GM12878 (cell line): ENCODE measurements at regions not wholly inside any gene's neighbourhood (a gene's known extent, or its start where the extent isn't known, plus 50 kb on each side); places are given as distances from the start of the nearest gene placed in this dataset.

Source experiments
- EGR1 ChIP-seq, 2 experiments: IDR thresholded peaks; 1 replicate in 1 of 2; 2 replicates in 1 of 2; pipeline ENCODE4 v1.6.1; 2011 to 2012; ENCODE audit warnings: low read depth in 2 of 2, low read length in 2 of 2, borderline replicate concordance in 1 of 2, mild to moderate bottlenecking in 1 of 2, moderate library complexity in 1 of 2
- EZH2 ChIP-seq: IDR thresholded peaks from 2 replicates; pipeline ENCODE4 v1.6.1; 2012; ENCODE audit warnings: low read depth, mild to moderate bottlenecking, control low read depth, inconsistent platforms, low read length, borderline replicate concordance; ENCODE audit not compliant: control insufficient read depth
- POLR2AphosphoS5 ChIP-seq: IDR thresholded peaks from 2 replicates; pipeline ENCODE4 v1.6.1; 2011; ENCODE audit warnings: mild to moderate bottlenecking, low read length, inconsistent platforms
- SMAD1 ChIP-seq: fragments of 450-650 bp; IDR thresholded peaks from 2 replicates; pipeline ENCODE4 v1.6.1; 2018; ENCODE audit warnings: mild to moderate bottlenecking, low read depth; ENCODE audit not compliant: partially characterized antibody
- TF ChIP-seq, protein P1 (sequence below): fragments of 450-650 bp; IDR thresholded peaks from 2 replicates; pipeline ENCODE4 v1.6.1; 2016; ENCODE audit warnings: mild to moderate bottlenecking

GRCh38 chr9:107138261-107138992 lies 144.7 kb upstream of the RAD23B start:
- no peak for TF ChIP-seq POLR2AphosphoS5
- TF ChIP-seq EGR1 (IDR thresholded peaks at IDR 0.05; ENCODE audit: borderline replicate concordance in 1 of 2, low read depth in 2 of 2, low read length in 2 of 2), result no peak
- TF ChIP-seq SMAD1, result no peak
- TF ChIP-seq EZH2, result no peak
- TF ChIP-seq, protein P1, sequence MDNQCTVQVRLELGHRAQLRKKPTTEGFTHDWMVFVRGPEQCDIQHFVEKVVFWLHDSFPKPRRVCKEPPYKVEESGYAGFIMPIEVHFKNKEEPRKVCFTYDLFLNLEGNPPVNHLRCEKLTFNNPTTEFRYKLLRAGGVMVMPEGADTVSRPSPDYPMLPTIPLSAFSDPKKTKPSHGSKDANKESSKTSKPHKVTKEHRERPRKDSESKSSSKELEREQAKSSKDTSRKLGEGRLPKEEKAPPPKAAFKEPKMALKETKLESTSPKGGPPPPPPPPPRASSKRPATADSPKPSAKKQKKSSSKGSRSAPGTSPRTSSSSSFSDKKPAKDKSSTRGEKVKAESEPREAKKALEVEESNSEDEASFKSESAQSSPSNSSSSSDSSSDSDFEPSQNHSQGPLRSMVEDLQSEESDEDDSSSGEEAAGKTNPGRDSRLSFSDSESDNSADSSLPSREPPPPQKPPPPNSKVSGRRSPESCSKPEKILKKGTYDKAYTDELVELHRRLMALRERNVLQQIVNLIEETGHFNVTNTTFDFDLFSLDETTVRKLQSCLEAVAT, result no peak
